Ecto neural progenitor cell (in vitro differentiated cells): ENCODE measurements at regions not wholly inside any gene's neighbourhood (a gene's known extent, or its start where the extent isn't known, plus 50 kb on each side); places are given as distances from the start of the nearest gene placed in this dataset.
A peak's percentile ranks its signal among the peaks of the same experiment; 100 is the strongest.

Experiments
- DNase-seq: peaks from one replicate; pipeline ENCODE4 v3.0.0-alpha.2; 2018; ENCODE audit warnings: low spot score

GRCh38 chr17:77725846-77726245 is 232.7 kb upstream of the TNRC6C start:
- peak; percentile 47 for DNase-seq

- peak; percentile 46 for DNase-seq
Measured at GRCh38 chr17:77726549-77727006, 231.9 kb upstream of the TNRC6C start.

GRCh38 chr17:77727037-77727615 is 231.4 kb upstream of the TNRC6C start:
- DNase-seq: peak; percentile 44

DNA sequence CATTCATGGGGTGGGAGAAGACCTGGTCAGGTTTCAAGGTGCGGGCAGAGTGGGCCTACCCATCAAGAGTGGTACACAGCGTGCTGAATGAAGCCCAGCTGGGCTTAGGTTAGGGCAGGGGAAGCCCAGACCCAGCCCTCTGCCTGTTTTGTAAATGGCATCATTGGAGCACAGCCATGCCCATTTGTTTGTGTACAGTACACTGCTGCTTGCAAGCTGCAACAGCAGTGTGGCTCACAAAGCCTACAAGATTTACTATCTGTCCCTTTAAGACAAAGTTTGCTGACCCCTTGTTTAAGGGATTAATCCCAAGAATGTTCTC is 230.1 kb upstream of the TNRC6C start:
- DNase-seq: no peak

DNA sequence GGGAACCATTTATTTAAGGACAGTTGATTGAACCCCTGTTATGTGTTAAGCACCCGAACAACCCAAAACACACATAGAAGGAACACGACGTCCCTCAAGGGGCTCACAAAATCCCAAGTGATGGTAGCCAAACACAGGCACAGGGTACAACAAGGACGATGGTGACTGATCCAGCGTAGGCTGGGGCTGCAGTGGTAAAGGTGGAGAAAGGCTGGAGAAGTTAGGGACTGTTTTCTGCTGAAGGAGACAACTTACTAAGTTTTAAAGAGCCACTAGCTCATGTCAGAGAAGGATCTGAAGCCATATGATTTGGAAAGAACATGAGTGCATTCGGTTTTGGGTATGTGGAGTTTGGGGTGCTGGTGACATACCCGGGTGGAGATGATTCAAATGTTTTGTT is 229.6 kb upstream of the TNRC6C start:
- DNase-seq: peak; percentile 21

DNA sequence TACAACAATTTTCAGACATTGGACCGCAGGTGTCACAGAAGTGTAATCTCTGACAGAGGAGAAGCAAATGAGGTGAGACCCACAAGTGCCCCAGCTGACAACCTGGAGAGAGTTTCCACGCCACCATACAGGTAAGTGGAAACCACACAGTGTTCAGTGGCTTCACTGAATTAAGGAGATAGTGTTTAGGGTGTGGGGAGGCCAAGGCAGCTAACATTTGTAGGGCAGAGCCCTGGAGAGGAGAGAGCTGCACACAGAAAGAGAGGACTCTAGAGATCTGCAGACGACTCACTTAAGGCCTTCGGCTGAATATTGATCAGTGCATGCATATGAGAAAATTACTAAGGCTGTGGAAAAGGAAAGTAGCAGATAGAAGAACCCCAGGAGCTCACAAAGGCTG is 228.9 kb upstream of the TNRC6C start:
- DNase-seq: peak; percentile 32

DNA sequence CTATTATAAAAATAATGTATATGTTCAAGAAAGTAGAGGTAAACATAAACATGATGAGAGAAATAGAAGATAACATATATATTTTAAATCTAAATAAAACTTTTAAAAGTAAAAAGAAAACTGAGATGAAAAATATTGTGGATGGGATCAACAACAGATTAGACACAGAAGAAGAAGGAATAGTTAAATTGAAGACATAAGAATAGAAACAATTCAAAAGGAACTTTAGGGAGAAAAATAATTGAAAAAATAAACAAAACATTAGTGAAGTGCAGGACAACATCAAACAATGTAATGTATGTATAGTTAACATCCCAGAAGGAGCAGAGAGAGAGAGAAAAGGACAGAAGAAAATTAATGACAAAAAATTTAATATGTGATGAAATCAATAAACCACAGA is 228.1 kb upstream of the TNRC6C start:
- DNase-seq: no peak

DNA sequence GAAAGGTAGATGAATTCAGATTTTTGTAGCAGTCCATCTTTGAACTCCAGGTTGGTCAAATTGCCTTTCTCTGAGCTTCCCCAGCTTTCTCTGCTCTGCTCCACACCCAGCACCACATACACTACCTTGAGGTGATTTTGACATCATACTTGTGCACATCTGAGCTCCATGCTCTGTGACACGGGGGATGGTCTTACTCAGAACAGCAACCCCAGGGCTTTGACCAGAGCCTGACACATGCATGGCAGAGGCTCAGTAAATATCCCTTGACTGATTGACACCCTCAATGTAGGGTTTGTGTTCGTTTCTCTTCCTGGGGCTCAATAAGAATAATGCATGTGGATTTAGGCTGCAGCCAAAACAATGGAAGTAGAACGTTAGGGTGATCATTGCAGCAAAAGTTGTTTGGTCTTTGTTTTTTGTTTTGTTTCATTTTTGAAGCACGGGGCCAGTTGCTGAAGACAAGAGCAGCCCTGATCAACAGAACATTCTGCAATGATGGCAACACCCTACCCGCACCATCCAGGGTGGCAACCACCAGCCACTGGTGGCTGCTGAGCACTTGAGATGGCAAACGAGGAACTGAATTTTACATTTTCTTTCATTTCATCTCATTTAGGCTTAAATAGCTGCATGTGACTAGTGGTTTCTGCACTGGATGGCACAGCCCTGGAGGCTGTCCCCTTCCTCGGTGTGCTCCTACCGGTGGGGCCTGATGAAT is 224.8 kb upstream of the TNRC6C start:
- DNase-seq: peak; percentile 39

DNA sequence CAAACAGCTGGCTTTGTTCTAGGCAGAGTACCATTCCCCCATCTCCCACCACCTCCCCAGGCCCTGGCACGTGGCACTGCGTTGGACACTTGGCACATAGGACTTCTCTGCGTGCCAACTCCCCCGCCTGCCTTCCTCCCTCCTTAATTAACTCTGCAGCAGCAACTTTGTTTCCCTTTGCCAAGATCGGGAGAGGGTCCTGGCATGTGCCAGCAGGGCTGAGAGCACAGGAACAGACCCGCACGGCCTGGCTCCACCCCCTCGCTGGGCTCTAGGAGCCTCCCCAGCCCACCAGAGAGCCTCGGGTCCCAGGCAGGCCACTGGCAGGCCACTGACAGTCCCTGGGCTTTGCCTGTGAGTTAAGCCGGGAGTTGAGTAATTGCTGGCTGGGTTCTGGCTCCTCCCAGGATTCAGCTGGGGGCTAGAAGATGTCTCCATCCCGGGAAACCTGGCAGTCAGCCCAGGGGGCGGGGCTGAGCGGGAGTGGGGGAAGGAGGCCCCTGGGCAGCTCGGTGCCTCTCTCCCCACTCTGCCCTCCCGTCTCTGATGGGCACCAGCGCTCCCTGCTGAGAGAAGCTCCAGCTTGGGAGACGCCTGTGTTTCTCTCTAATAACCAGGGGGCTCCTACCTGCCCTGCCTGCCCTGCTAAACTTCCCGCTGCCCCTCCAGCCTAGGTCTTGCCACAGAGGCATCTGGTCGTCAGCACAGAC is 224.0 kb upstream of the TNRC6C start:
- peak; percentile 85 for DNase-seq

- peak; percentile 77 for DNase-seq
Measured at GRCh38 chr17:77735081-77735565, 223.4 kb upstream of the TNRC6C start.

- no peak for DNase-seq
Measured at GRCh38 chr17:77735566-77736198, 222.8 kb upstream of the TNRC6C start.

GRCh38 chr17:77736199-77736585 is 222.3 kb upstream of the TNRC6C start:
- DNase-seq: peak; percentile 60

- peak; percentile 52 for DNase-seq
Measured at GRCh38 chr17:77736721-77737120, 221.8 kb upstream of the TNRC6C start.

- DNase-seq: peak; percentile 53
Measured at GRCh38 chr17:77737442-77738265, 220.8 kb upstream of the TNRC6C start.

DNA sequence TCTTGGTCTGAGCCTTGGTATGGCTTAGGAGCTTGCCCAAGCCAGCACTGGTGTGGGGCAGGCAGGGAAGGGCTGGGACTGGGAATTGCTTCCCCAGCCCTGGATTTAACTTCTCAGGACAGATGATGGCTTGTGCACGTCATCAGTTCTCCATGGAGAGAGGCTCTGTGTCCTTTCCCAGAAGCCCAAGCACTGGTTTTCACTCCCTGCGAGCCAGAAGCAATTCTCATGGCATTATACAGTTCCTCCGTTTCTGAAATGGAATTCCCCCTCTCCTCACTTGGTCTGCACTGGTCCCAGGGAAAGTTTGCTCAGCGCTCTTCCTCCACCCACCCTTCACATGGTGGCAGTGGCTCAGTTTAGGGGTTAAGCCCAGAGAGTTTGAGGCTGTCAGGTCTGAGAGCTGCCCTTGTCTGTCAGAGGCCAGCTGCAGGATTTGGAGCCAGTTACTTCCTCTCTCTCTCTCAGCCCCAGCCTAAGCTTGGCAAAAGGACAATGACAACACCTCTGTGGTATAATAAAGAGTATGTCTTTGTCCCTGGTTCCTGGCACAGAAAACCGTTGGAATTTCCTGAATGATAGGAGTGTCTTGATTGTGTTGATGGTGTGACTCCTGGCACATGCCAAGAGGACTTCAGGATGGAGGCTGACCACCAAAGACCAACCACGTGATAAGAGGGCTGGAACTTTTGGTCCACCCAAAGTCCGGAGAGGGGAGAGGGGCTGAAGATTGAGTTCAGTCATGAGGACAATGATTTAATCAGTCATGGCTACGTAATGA is 219.6 kb upstream of the TNRC6C start:
- DNase-seq: peak; percentile 54

DNA sequence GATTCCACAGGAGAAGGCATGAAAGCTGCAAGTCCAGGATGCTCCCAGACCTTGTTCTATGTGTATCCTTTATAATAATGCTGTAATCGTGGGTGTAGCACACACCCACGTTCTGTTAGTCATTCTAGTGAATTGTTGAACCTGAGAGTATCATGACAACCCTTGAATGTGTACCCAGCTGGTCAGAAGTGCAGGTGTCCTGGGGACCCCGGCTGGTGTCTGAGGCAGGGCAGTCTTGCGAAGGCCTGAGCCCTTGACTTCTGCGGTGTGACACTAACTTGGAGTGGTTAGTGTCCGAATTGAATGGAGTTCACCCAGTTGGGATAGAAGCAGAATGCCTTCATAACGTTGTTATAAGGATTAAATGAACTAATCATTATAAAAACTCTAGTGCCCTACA is 218.0 kb upstream of the TNRC6C start:
- no peak for DNase-seq

DNA sequence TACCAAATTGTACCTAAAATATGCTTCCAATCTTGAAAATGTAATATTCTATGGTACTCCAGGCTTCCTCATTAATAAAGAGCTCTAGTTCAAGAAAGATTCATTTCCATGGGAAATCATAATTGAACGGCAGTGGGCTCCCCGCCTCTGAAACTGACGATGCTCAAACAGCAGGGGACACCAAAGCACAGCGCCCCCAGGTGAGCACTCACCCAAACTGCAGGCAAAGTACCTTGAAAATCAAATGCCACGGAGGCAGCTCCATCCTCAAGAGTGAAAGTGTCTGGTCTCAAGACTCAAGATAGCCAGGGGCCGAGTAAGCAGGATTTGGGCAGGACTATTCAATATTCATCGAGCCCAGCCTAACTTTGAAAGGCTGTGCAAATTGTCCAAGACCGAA is 217.4 kb upstream of the TNRC6C start:
- DNase-seq: no peak

DNA sequence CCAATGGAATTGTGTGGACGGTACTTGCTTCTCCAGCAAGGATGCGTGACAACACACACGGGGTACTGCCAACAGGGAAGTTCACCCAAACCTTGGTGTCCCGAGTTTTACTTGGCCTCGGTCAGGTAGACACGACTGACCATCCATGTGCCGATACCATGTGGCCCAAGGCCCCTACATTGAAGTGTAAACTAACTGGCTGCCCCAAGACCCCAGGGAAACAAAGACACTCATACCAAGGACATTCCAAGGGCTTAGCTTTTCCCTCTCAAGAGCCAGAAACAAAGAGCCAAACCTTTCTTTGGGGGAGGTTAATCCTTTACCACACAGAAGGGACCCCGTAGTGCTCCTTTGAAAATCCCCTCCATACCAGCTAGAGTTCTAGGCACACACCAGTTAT is 215.9 kb upstream of the TNRC6C start:
- peak; percentile 74 for DNase-seq

GRCh38 chr17:77744066-77744988 is 214.2 kb upstream of the TNRC6C start:
- no peak for DNase-seq

DNA sequence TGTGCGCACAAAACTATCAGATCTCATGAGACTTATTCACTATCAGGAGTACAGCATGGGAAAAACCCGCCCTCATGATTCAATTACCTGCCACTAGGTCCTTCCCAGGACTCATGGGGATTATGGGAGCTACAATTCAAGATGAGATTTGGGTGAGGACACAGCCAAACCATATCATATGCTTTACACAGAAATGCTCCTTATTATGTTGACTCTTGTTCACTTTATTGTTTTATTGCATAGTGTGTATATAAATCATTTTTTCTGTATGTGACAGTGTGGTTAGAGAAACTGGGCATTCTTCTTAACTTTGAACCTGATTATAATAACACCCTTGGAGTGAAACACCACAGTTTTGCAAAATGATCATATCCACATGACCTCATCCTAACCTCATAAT is 212.8 kb upstream of the TNRC6C start:
- no peak for DNase-seq
